H1 (cell line): ENCODE measurements at regions not wholly inside any gene's neighbourhood (a gene's known extent, or its start where the extent isn't known, plus 50 kb on each side); places are given as distances from the start of the nearest gene placed in this dataset.

Source experiments
- SAP30 ChIP-seq: fragments of 300-600 bp; sonication (generic); IDR thresholded peaks from 2 replicates; pipeline ENCODE4 v1.7.1; 2012; ENCODE audit warnings: low read length, moderate library complexity, mild to moderate bottlenecking, inconsistent platforms; ENCODE audit not compliant: insufficient read depth, insufficient replicate concordance
- SP2 ChIP-seq: IDR thresholded peaks from 2 replicates; pipeline ENCODE4 v1.6.1; 2012; ENCODE audit warnings: mild to moderate bottlenecking, low read length, inconsistent platforms
- SP4 ChIP-seq: IDR thresholded peaks from 2 replicates; pipeline ENCODE4 v1.6.1; 2012; ENCODE audit warnings: low read length, inconsistent platforms
- TCF12 ChIP-seq: IDR thresholded peaks from 2 replicates; pipeline ENCODE4 v1.6.1; 2011; ENCODE audit warnings: low read depth, mild to moderate bottlenecking, low read length
- TF ChIP-seq, protein P1 (sequence below): IDR thresholded peaks from 2 replicates; pipeline ENCODE4 v1.6.1; 2011; ENCODE audit warnings: low read depth, mild to moderate bottlenecking, low read length; ENCODE audit not compliant: insufficient read depth

DNA sequence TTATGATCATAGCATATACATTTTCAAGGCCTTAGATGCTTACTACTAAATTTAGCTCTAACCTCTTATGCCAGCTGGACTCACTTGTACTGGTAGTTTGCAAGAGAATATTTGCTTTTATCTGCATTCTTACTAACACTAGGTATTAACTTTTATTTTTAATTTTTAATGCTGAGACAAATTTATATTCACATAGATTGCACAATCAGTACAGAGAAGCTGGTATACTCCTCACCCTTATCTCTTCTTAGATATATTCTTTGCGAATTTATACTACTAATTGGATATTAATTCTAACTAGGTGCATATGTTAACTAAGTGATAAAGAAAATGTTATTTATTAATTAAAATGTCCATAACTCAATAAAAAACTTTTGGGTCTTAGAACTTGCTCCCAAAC, 561.8 kb upstream of the PRMT6 start (continued):
- TF ChIP-seq TCF12 (no peak), SAP30 (no peak), SP2 (no peak), SP4 (no peak)
- TF ChIP-seq, protein P1, sequence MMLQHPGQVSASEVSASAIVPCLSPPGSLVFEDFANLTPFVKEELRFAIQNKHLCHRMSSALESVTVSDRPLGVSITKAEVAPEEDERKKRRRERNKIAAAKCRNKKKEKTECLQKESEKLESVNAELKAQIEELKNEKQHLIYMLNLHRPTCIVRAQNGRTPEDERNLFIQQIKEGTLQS = no peak
